HG03354 (cell line): ENCODE measurements at regions not wholly inside any gene's neighbourhood (a gene's known extent, or its start where the extent isn't known, plus 50 kb on each side); places are given as distances from the start of the nearest gene placed in this dataset.
A peak's percentile ranks its signal among the peaks of the same experiment; 100 is the strongest.
"Not testable (repeated sequence)": the region's sequence is repeated elsewhere in the genome, so short reads cannot be mapped to it uniquely, and the experiment has no call there.

Experiments used
- ATAC-seq: cut with Tn5 transposase; IDR thresholded peaks from one replicate; pipeline ENCODE4 v1.9.1; 2021; ENCODE audit warnings: mild to moderate bottlenecking; ENCODE audit not compliant: unreplicated experiment, poor library complexity, severe bottlenecking

- ATAC-seq = peak; percentile 98
Measured at GRCh38 chr1:146307632-146308031, 78.8 kb upstream of the NOTCH2NLA start.

- not testable (repeated sequence) for ATAC-seq
Measured at GRCh38 chr1:146306651-146307050, 77.8 kb upstream of the NOTCH2NLA start.

GRCh38 chr1:146305442-146305841 lies 76.6 kb upstream of the NOTCH2NLA start:
- not testable (repeated sequence) for ATAC-seq

GRCh38 chr1:146298575-146298897 lies 69.7 kb upstream of the NOTCH2NLA start:
- ATAC-seq = peak; percentile 94

- ATAC-seq = peak; percentile 62
Measured at GRCh38 chr1:146297781-146298574, 69.2 kb upstream of the NOTCH2NLA start.

GRCh38 chr1:146292940-146293936 lies 64.4 kb upstream of the NOTCH2NLA start:
- peak; percentile 48 for ATAC-seq

GRCh38 chr1:146292424-146292823 lies 63.6 kb upstream of the NOTCH2NLA start:
- not testable (repeated sequence) for ATAC-seq

GRCh38 chr1:146287881-146288280 lies 59.1 kb upstream of the NOTCH2NLA start:
- not testable (repeated sequence) for ATAC-seq

GRCh38 chr1:146284760-146285159 lies 55.9 kb upstream of the NOTCH2NLA start:
- ATAC-seq = peak; percentile 52

- peak; percentile 49 for ATAC-seq
Measured at GRCh38 chr1:146283527-146283880, 54.7 kb upstream of the NOTCH2NLA start.

GRCh38 chr1:146282807-146283526 lies 54.1 kb upstream of the NOTCH2NLA start:
- peak; percentile 80 for ATAC-seq

GRCh38 chr1:146281522-146281921 lies 52.7 kb upstream of the NOTCH2NLA start:
- not testable (repeated sequence) for ATAC-seq

GRCh38 chr1:146278758-146279157 lies 49.9 kb upstream of the NOTCH2NLA start:
- ATAC-seq = not testable (repeated sequence)
